Prostate gland (tissue), 2 donors: ENCODE measurements at regions not wholly inside any gene's neighbourhood (a gene's known extent, or its start where the extent isn't known, plus 50 kb on each side); places are given as distances from the start of the nearest gene placed in this dataset.

ENCODE experiments used
- CTCF ChIP-seq, 4 experiments: fragments of 200-600 bp in 2 of 4; fragments of 450-650 bp in 2 of 4; sonication (generic) in 2 of 4; IDR thresholded peaks; 1 replicate in 3 of 4; 2 replicates in 1 of 4; pipeline ENCODE4 v1.5.1; 2016 to 2019; ENCODE audit warnings: antibody characterized with exemption in 4 of 4, mild to moderate bottlenecking in 2 of 4, moderate library complexity in 2 of 4
- POLR2A ChIP-seq: fragments of 450-650 bp; IDR thresholded peaks from one replicate; pipeline ENCODE4 v1.6.1; 2016; ENCODE audit warnings: antibody characterized with exemption, mild to moderate bottlenecking
- POLR2AphosphoS5 ChIP-seq: sonication (generic); formaldehyde crosslinking; IDR thresholded peaks from one replicate; pipeline ENCODE4 v1.6.1; 2017; ENCODE audit warnings: antibody characterized with exemption

DNA sequence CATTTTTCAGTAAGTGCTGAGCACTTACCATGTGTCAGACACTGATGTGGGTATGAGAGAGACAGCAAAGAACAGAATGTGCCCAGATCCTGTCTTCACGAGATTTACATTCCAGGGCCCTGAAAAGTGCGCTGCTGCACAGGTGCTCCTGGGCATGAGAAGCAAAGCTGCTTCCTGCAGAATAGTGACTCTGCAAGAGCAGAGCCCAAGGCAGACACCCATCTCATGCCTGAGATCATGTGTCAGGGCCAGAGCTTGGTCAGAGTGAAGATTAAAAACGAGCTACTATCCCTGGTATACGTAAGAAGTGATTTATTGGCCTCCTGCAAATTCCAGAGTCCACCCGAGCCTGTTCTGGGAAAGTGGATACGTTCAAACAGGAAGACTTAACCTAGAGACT, 824.4 kb downstream of the GRID1 start:
- no peak for TF ChIP-seq POLR2AphosphoS5
- TF ChIP-seq CTCF (IDR thresholded peaks at IDR 0.05) = no peak
- no peak for TF ChIP-seq POLR2A
